Mesodermal cell (in vitro differentiated cells): ENCODE measurements at regions not wholly inside any gene's neighbourhood (a gene's known extent, or its start where the extent isn't known, plus 50 kb on each side); places are given as distances from the start of the nearest gene placed in this dataset.

ENCODE experiments used
- H3K27ac ChIP-seq: 2 replicates; pipeline ENCODE4 v1.7.0; 2013; ENCODE audit warnings: mild to moderate bottlenecking, low read depth, low read length, moderate library complexity; ENCODE audit not compliant: severe bottlenecking
- H3K36me3 ChIP-seq: 2 replicates; pipeline ENCODE4 v1.7.1; 2013; ENCODE audit warnings: mild to moderate bottlenecking, low read length, moderate library complexity; ENCODE audit not compliant: control insufficient read depth, insufficient read depth
- H3K4me1 ChIP-seq: one replicate; pipeline ENCODE4 v1.7.1; 2013; ENCODE audit warnings: mild to moderate bottlenecking, low read length; ENCODE audit not compliant: insufficient read depth, control insufficient read depth, poor library complexity, severe bottlenecking
- H3K4me3 ChIP-seq: 2 replicates; pipeline ENCODE4 v1.7.0; 2013; ENCODE audit warnings: low read length, control low read depth, mild to moderate bottlenecking; ENCODE audit not compliant: insufficient read depth, poor library complexity, severe bottlenecking; ENCODE audit errors: extremely low read depth
- H3K9me3 ChIP-seq: 2 replicates; pipeline ENCODE4 v1.7.1; 2013; ENCODE audit warnings: mild to moderate bottlenecking, low read length, moderate library complexity; ENCODE audit not compliant: control insufficient read depth
- WGBS, 2 experiments: methylation state at CpG; one replicate each; pipeline ENCODE4 v1.1.5; 2013; ENCODE audit warnings: missing lambda C conversion rate in 2 of 2; ENCODE audit not compliant: insufficient coverage in 2 of 2; 5-methylcytosine and 5-hydroxymethylcytosine counted together

GRCh38 chr1:113219828-113220227 lies 146.8 kb downstream of the LRIG2 start:
- Histone ChIP-seq H3K9me3 (peaks cover 5% of the 10 kb centered on the region), H3K27ac (no peak overlapping the region), H3K4me1 (peaks cover 7% of the 10 kb centered on the region), H3K4me3 (no peak overlapping the region), H3K36me3 (no peaks in the 10 kb centered on the region)
- WGBS, 2 experiments, result 61 to 87% methylated on average over 3 to 5 of the region's 5 CpGs

- no peak overlapping the region for H3K4me3 ChIP-seq
- WGBS, 2 experiments, result no CpG with 5 or more reads among the region's 2 CpGs
- H3K27ac ChIP-seq, result no peak overlapping the region
- H3K36me3 ChIP-seq, result no peaks in the 10 kb centered on the region
- H3K4me1 ChIP-seq, result peaks cover 4% of the 10 kb centered on the region
- H3K9me3 ChIP-seq, result no peaks in the 10 kb centered on the region
Measured at GRCh38 chr1:113223040-113223439, 150.0 kb downstream of the LRIG2 start.

GRCh38 chr1:113223546-113223945 lies 150.5 kb downstream of the LRIG2 start:
- 66 to 84% methylated on average over 6 of the region's 9 CpGs for whole genome bisulfite sequencing, 2 experiments
- no peaks in the 10 kb centered on the region for H3K4me1 ChIP-seq
- no peak overlapping the region for H3K27ac ChIP-seq
- H3K9me3 ChIP-seq, result no peaks in the 10 kb centered on the region
- H3K36me3 ChIP-seq, result no peaks in the 10 kb centered on the region
- H3K4me3 ChIP-seq, result no peak overlapping the region

- H3K9me3 ChIP-seq, result no peaks in the 10 kb centered on the region
- H3K27ac ChIP-seq, result no peak overlapping the region
- WGBS, 2 experiments, result 84 to 90% methylated on average over 6 to 10 of the region's 10 CpGs
- H3K4me3 ChIP-seq, result no peak overlapping the region
- H3K36me3 ChIP-seq, result no peaks in the 10 kb centered on the region
- no peaks in the 10 kb centered on the region for H3K4me1 ChIP-seq
Measured at GRCh38 chr1:113226148-113226547, 153.2 kb downstream of the LRIG2 start.

- Histone ChIP-seq H3K4me3 (no peak overlapping the region), H3K27ac (no peak overlapping the region), H3K9me3 (no peaks in the 10 kb centered on the region), H3K36me3 (no peaks in the 10 kb centered on the region), H3K4me1 (no peaks in the 10 kb centered on the region)
- 90 to 92% methylated on average over 6 to 10 of the region's 13 CpGs for WGBS, 2 experiments
Measured at GRCh38 chr1:113231866-113232265, 158.4 kb upstream of the MAGI3 start.

- 90 to 95% methylated on average over 2 to 3 of the region's 5 CpGs for WGBS, 2 experiments
- Histone ChIP-seq H3K27ac (no peak overlapping the region), H3K36me3 (no peaks in the 10 kb centered on the region), H3K4me3 (no peak overlapping the region), H3K9me3 (no peaks in the 10 kb centered on the region), H3K4me1 (no peaks in the 10 kb centered on the region)
Measured at GRCh38 chr1:113233441-113233840, 156.9 kb upstream of the MAGI3 start.

- no peak overlapping the region for H3K27ac ChIP-seq
- WGBS, 2 experiments, result 85 to 100% methylated on average over 1 to 2 of the region's 2 CpGs
- H3K4me1 ChIP-seq, result no peaks in the 10 kb centered on the region
- H3K36me3 ChIP-seq, result no peaks in the 10 kb centered on the region
- H3K9me3 ChIP-seq, result no peaks in the 10 kb centered on the region
- H3K4me3 ChIP-seq, result no peak overlapping the region
Measured at GRCh38 chr1:113241237-113241636, 149.1 kb upstream of the MAGI3 start.

- Histone ChIP-seq H3K9me3 (no peaks in the 10 kb centered on the region), H3K4me1 (no peaks in the 10 kb centered on the region), H3K36me3 (no peaks in the 10 kb centered on the region), H3K4me3 (no peak overlapping the region), H3K27ac (no peak overlapping the region)
- WGBS, 2 experiments, result 83 to 89% methylated on average over 4 of the region's 5 CpGs
Measured at GRCh38 chr1:113242481-113242880, 147.8 kb upstream of the MAGI3 start.

- Histone ChIP-seq H3K4me3 (no peak overlapping the region), H3K9me3 (no peaks in the 10 kb centered on the region), H3K36me3 (no peaks in the 10 kb centered on the region), H3K27ac (no peak overlapping the region), H3K4me1 (no peaks in the 10 kb centered on the region)
- no CpG with 5 or more reads among the region's 2 CpGs for WGBS, 2 experiments
Measured at GRCh38 chr1:113243529-113243928, 146.8 kb upstream of the MAGI3 start.

- H3K27ac ChIP-seq, result no peak overlapping the region
- 80 to 83% methylated on average over 1 of the region's 4 CpGs for WGBS, 2 experiments
Measured at GRCh38 chr1:113244112-113244820, 146.0 kb upstream of the MAGI3 start.

GRCh38 chr1:113245252-113245651 lies 145.1 kb upstream of the MAGI3 start:
- Histone ChIP-seq H3K4me3 (no peak overlapping the region), H3K9me3 (no peaks in the 10 kb centered on the region), H3K36me3 (no peaks in the 10 kb centered on the region), H3K4me1 (no peaks in the 10 kb centered on the region), H3K27ac (no peak overlapping the region)
- WGBS, 2 experiments, result 87 to 100% methylated on average over 3 of the region's 3 CpGs

More at GRCh38 chr1:113244112-113244820, 146.0 kb upstream of the MAGI3 start:
- Histone ChIP-seq H3K4me3 (no peak overlapping the region), H3K36me3 (no peaks in the 10 kb centered on the region), H3K4me1 (no peaks in the 10 kb centered on the region), H3K9me3 (no peaks in the 10 kb centered on the region)
